H1 (cell line): ENCODE measurements at regions not wholly inside any gene's neighbourhood (a gene's known extent, or its start where the extent isn't known, plus 50 kb on each side); places are given as distances from the start of the nearest gene placed in this dataset.

ENCODE experiments used
- CTCF ChIA-PET: fragments of 300-600 bp; sonication (Branson Sonifier 250); formaldehyde crosslinking; loops from one replicate; lab custom pipeline; 2021; ENCODE audit not compliant: partially characterized antibody; lab: Charles Lee
- POLR2A ChIA-PET: fragments of 300-600 bp; sonication (Branson Sonifier 250); formaldehyde crosslinking; loops from one replicate; lab custom pipeline; 2021; ENCODE audit warnings: inconsistent platforms; ENCODE audit not compliant: partially characterized antibody; lab: Charles Lee
- DNase-seq, 2 experiments: peaks; one replicate each; pipeline versions ENCODE4 v3.0.0 to v3.0.0-alpha.2; 2010 to 2022; ENCODE audit warnings: low spot score in 2 of 2, low read depth in 1 of 2, mixed read lengths in 1 of 2
- FAIRE-seq: peaks from 2 replicates; lab custom pipeline; 2011; peaks lifted over from hg19 to GRCh38; lab: Jason Lieb, UNC
- H2AFZ ChIP-seq: 2 replicates; pipeline ENCODE4 v1.8.1; 2012; ENCODE audit warnings: low read length, inconsistent platforms
- H2AK5ac ChIP-seq: 2 replicates; pipeline ENCODE4 v1.6.1; 2013; ENCODE audit warnings: low read depth, low read length
- H2BK120ac ChIP-seq: replicated peaks from 2 replicates; pipeline ENCODE3; 2013; ENCODE audit warnings: low read depth, low read length, inconsistent platforms
- H2BK12ac ChIP-seq: 2 replicates; pipeline ENCODE4 v1.6.1; 2013; ENCODE audit warnings: low read depth, low read length
- H2BK15ac ChIP-seq: 2 replicates; pipeline ENCODE4 v1.6.1; 2013; ENCODE audit warnings: low read length
- H2BK20ac ChIP-seq: 2 replicates; pipeline ENCODE4 v1.6.1; 2013; ENCODE audit warnings: low read length
- H2BK5ac ChIP-seq: 2 replicates; pipeline ENCODE4 v1.6.1; 2013; ENCODE audit warnings: low read depth, low read length
- H3K14ac ChIP-seq: 2 replicates; pipeline ENCODE4 v1.6.1; 2013; ENCODE audit warnings: inconsistent platforms; ENCODE audit not compliant: insufficient read length
- H3K18ac ChIP-seq: 2 replicates; pipeline ENCODE4 v1.6.1; 2013; ENCODE audit warnings: low read length; ENCODE audit errors: extremely low read depth
- H3K23ac ChIP-seq: 2 replicates; pipeline ENCODE4 v1.6.1; 2013; ENCODE audit warnings: inconsistent platforms; ENCODE audit not compliant: insufficient read length
- H3K23me2 ChIP-seq: 2 replicates; pipeline ENCODE4 v1.6.1; 2013; ENCODE audit warnings: low read depth, low read length
- H3K27ac ChIP-seq: 2 replicates; pipeline ENCODE4 v1.6.1; 2011; ENCODE audit warnings: low read depth, low read length, inconsistent platforms
- H3K27me3 ChIP-seq, 4 experiments: replicated peaks in 1 of 4; 1 replicate in 1 of 4; 2 replicates in 3 of 4; pipeline versions ENCODE4 v1.6.1 to v1.8.1; 2011 to 2013; ENCODE audit warnings: low read length in 3 of 4, mild to moderate bottlenecking in 3 of 4, inconsistent platforms in 2 of 4, mixed read lengths in 2 of 4, moderate library complexity in 1 of 4; ENCODE audit not compliant: control insufficient read depth in 3 of 4, insufficient read depth in 3 of 4; ENCODE audit errors: extremely low read depth in 1 of 4
- H3K36me3 ChIP-seq, 4 experiments: 2 replicates each; pipeline versions ENCODE4 v1.6.1 to v1.8.1; 2011 to 2013; ENCODE audit warnings: mild to moderate bottlenecking in 4 of 4, low read length in 3 of 4, moderate library complexity in 2 of 4, control low read depth in 1 of 4, inconsistent platforms in 1 of 4; ENCODE audit not compliant: insufficient read depth in 4 of 4, control insufficient read depth in 2 of 4
- H3K4ac ChIP-seq: replicated peaks from 2 replicates; pipeline ENCODE3; 2013; ENCODE audit warnings: low read length, low read depth, mixed read lengths, inconsistent platforms; ENCODE audit not compliant: insufficient read length
- H3K4me1 ChIP-seq, 4 experiments: replicated peaks in 1 of 4; 1 replicate in 1 of 4; 2 replicates in 3 of 4; pipeline versions ENCODE4 v1.6.1 to v1.8.1; 2011 to 2013; ENCODE audit warnings: low read length in 3 of 4, inconsistent platforms in 2 of 4, mixed read lengths in 1 of 4; ENCODE audit not compliant: insufficient read depth in 4 of 4, control insufficient read depth in 3 of 4
- H3K4me2 ChIP-seq, 2 experiments: 2 replicates each; pipeline versions ENCODE4 v1.6.1 to v1.8.1; 2011 to 2013; ENCODE audit warnings: low read depth in 2 of 2, low read length in 2 of 2, control low read depth in 1 of 2, inconsistent platforms in 1 of 2, mild to moderate bottlenecking in 1 of 2; ENCODE audit not compliant: insufficient read depth in 1 of 2
- H3K4me3 ChIP-seq, 4 experiments: fragments of 200-600, 300-600 bp in 1 of 4; sonication (generic), shearing (Covaris generic), sonication (Bioruptor Twin) in 1 of 4; 2 replicates each; pipeline versions ENCODE4 v1.5.1 to v1.8.1; 2011 to 2016; ENCODE audit warnings: low read length in 4 of 4, low read depth in 3 of 4, control low read depth in 2 of 4, inconsistent platforms in 2 of 4, mild to moderate bottlenecking in 2 of 4, mixed read lengths in 1 of 4, moderate library complexity in 1 of 4; ENCODE audit not compliant: insufficient read depth in 2 of 4; ENCODE audit errors: extremely low read depth in 1 of 4
- H3K56ac ChIP-seq: replicated peaks from 2 replicates; pipeline ENCODE3; 2013; ENCODE audit warnings: low read depth, mild to moderate bottlenecking, mixed read lengths, low read length, inconsistent platforms; ENCODE audit not compliant: insufficient read length
- H3K79me1 ChIP-seq: 2 replicates; pipeline ENCODE4 v1.6.1; 2013; ENCODE audit warnings: low read depth, low read length, control low read depth
- H3K79me2 ChIP-seq, 2 experiments: 2 replicates each; pipeline versions ENCODE4 v1.6.1 to v1.8.1; 2012 to 2013; ENCODE audit warnings: low read length in 2 of 2, mild to moderate bottlenecking in 2 of 2, inconsistent platforms in 1 of 2; ENCODE audit not compliant: insufficient read depth in 2 of 2, control insufficient read depth in 1 of 2
- H3K9ac ChIP-seq, 4 experiments: replicated peaks in 1 of 4; 1 replicate in 1 of 4; 2 replicates in 3 of 4; pipeline versions ENCODE4 v1.6.1 to v1.8.1; 2011 to 2013; ENCODE audit warnings: low read depth in 3 of 4, low read length in 3 of 4, control low read depth in 2 of 4, mild to moderate bottlenecking in 2 of 4, moderate library complexity in 2 of 4, inconsistent platforms in 1 of 4; ENCODE audit errors: extremely low read depth in 1 of 4
- H3K9me3 ChIP-seq, 2 experiments: 2 replicates each; pipeline versions ENCODE4 v1.6.1 to v1.8.1; 2012 to 2013; ENCODE audit warnings: mild to moderate bottlenecking in 2 of 2, moderate library complexity in 2 of 2, control low read depth in 1 of 2, inconsistent platforms in 1 of 2, low read depth in 1 of 2, low read length in 1 of 2, mixed read lengths in 1 of 2; ENCODE audit not compliant: insufficient read depth in 2 of 2
- H4K20me1 ChIP-seq, 2 experiments: replicated peaks in 1 of 2; 2 replicates each; pipeline versions ENCODE3 to v1.8.1; 2011 to 2013; ENCODE audit warnings: inconsistent platforms in 2 of 2, low read length in 2 of 2, mild to moderate bottlenecking in 1 of 2; ENCODE audit not compliant: insufficient read depth in 2 of 2, control insufficient read depth in 1 of 2
- H4K5ac ChIP-seq: 2 replicates; pipeline ENCODE4 v1.6.1; 2013; ENCODE audit warnings: low read length, low read depth, mixed read lengths, inconsistent platforms; ENCODE audit not compliant: insufficient read length
- H4K8ac ChIP-seq: 2 replicates; pipeline ENCODE4 v1.8.0; 2013; ENCODE audit warnings: mild to moderate bottlenecking, moderate library complexity, low read length, inconsistent platforms; ENCODE audit not compliant: insufficient read depth; ENCODE audit errors: extremely low read depth
- H4K91ac ChIP-seq: replicated peaks from 2 replicates; pipeline ENCODE3; 2013; ENCODE audit warnings: low read length, mixed read lengths, inconsistent platforms; ENCODE audit not compliant: insufficient read length
- FOSL1 ChIP-seq: IDR thresholded peaks from 2 replicates; pipeline ENCODE4 v1.6.1; 2011; ENCODE audit warnings: mild to moderate bottlenecking, low read depth, low read length, moderate library complexity; ENCODE audit not compliant: insufficient read depth
- JUN ChIP-seq: IDR thresholded peaks from 2 replicates; pipeline ENCODE4 v1.6.1; 2011; ENCODE audit warnings: low read depth, mild to moderate bottlenecking, improper control_type of control experiment, low read length
- JUND ChIP-seq: IDR thresholded peaks from 2 replicates; pipeline ENCODE4 v1.6.1; 2011; ENCODE audit warnings: mild to moderate bottlenecking, improper control_type of control experiment, low read length
- WGBS, 2 experiments: shearing (Covaris generic) in 1 of 2; methylation state at CpG; one replicate each; pipeline versions ENCODE4 v1.1.6 to v1.1.7; 2013 to 2015; ENCODE audit warnings: low lambda C conversion rate in 2 of 2, mixed read lengths in 2 of 2, inconsistent platforms in 1 of 2, low coverage in 1 of 2, missing lambda C conversion rate in 1 of 2; ENCODE audit not compliant: insufficient replicate concordance in 2 of 2, insufficient coverage in 1 of 2, insufficient read length in 1 of 2; ENCODE audit errors: extremely low coverage in 1 of 2, missing lambda C conversion rate in 1 of 2; 5-methylcytosine and 5-hydroxymethylcytosine counted together

- Histone ChIP-seq H2AK5ac (no peak overlapping the region), H2BK5ac (no peak overlapping the region), H2AFZ (no peak overlapping the region), H2BK20ac (no peak overlapping the region), H3K79me2 (no peaks in the 10 kb centered on the region), H3K9ac (no peak overlapping the region), H3K36me3 (no peaks in the 10 kb centered on the region), H4K5ac (no peak overlapping the region), H4K20me1 (no peaks in the 10 kb centered on the region), H3K4ac (no peak overlapping the region), H2BK12ac (no peak overlapping the region), H3K23ac (no peak overlapping the region), H4K8ac (no peak overlapping the region), H2BK15ac (no peak overlapping the region), H4K91ac (no peak overlapping the region), H3K18ac (no peak overlapping the region), H3K4me2 (no peak overlapping the region), H3K27me3 (no peaks in the 10 kb centered on the region), H3K56ac (no peak overlapping the region), H3K27ac (no peak overlapping the region), H2BK120ac (no peak overlapping the region), H3K4me1 (0 out of 7 replicates have a peak, but pooled peaks cover 0 to 3% (median 0%) of the 10 kb centered on the region in 4 experiments), H3K79me1 (no peaks in the 10 kb centered on the region), H3K4me3 (no peak overlapping the region), H3K9me3 (no peaks in the 10 kb centered on the region), H3K14ac (no peak overlapping the region), H3K23me2 (no peaks in the 10 kb centered on the region)
- FAIRE-seq (no peak), DNase-seq (no peak)
- 72% methylated on average over 2 of the region's 2 CpGs; no CpG with 5 or more reads in 1 of the 2 experiments for WGBS, 2 experiments
- ChIA-PET POLR2A (no interaction called here), CTCF (interaction anchor here (0.6 to 2.4 kb wide), 4 partner anchors 11 to 32 kb away, joined by 3 to 10 read pairs (median 5); no protein-coding TSS in a partner anchor)
- no peak for TF ChIP-seq JUND
- TF ChIP-seq JUN: no peak
- no peak for TF ChIP-seq FOSL1
These were observed 223.2 kb upstream of the FOXD3 start for GRCh38 chr1:63099188-63099587.
